ENCODE measurements at regions not wholly inside any gene's neighbourhood (a gene's known extent, or its start where the extent isn't known, plus 50 kb on each side); places are given as distances from the start of the nearest gene placed in this dataset.

GRCh38 chr2:195543902-195544894, 112.8 kb upstream of the SLC39A10 start:
- TF ChIP-seq, protein P1, sequence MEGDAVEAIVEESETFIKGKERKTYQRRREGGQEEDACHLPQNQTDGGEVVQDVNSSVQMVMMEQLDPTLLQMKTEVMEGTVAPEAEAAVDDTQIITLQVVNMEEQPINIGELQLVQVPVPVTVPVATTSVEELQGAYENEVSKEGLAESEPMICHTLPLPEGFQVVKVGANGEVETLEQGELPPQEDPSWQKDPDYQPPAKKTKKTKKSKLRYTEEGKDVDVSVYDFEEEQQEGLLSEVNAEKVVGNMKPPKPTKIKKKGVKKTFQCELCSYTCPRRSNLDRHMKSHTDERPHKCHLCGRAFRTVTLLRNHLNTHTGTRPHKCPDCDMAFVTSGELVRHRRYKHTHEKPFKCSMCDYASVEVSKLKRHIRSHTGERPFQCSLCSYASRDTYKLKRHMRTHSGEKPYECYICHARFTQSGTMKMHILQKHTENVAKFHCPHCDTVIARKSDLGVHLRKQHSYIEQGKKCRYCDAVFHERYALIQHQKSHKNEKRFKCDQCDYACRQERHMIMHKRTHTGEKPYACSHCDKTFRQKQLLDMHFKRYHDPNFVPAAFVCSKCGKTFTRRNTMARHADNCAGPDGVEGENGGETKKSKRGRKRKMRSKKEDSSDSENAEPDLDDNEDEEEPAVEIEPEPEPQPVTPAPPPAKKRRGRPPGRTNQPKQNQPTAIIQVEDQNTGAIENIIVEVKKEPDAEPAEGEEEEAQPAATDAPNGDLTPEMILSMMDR (IDR thresholded peaks at IDR 0.05; ENCODE audit: low read depth, low read length), result no peak
- no peak for TF ChIP-seq EZH2phosphoT487 (IDR thresholded peaks at IDR 0.05; ENCODE audit: low read depth)
